Osteoblast (primary cell): ENCODE measurements at regions not wholly inside any gene's neighbourhood (a gene's known extent, or its start where the extent isn't known, plus 50 kb on each side); places are given as distances from the start of the nearest gene placed in this dataset.

Experiments used
- DNase-seq: peaks from one replicate; pipeline ENCODE4 v3.0.0; 2011; ENCODE audit warnings: low spot score, mixed read lengths; ENCODE audit not compliant: insufficient read length; ENCODE audit errors: missing footprints
- H2AFZ ChIP-seq: 2 replicates; pipeline ENCODE4 v1.6.0; 2011; ENCODE audit warnings: mild to moderate bottlenecking, low read length
- H3K27ac ChIP-seq: 2 replicates; pipeline ENCODE4 v1.5.1; 2011; ENCODE audit warnings: mild to moderate bottlenecking, low read depth, low read length, moderate library complexity
- H3K27me3 ChIP-seq: 2 replicates; pipeline ENCODE4 v1.6.0; 2012; ENCODE audit warnings: mild to moderate bottlenecking, control low read depth, inconsistent platforms, low read length, moderate library complexity; ENCODE audit not compliant: insufficient read depth
- H3K36me3 ChIP-seq: 2 replicates; pipeline ENCODE4 v1.5.1; 2011; ENCODE audit warnings: mild to moderate bottlenecking, low read length, control low read depth, moderate library complexity; ENCODE audit not compliant: insufficient read depth
- H3K4me1 ChIP-seq: 2 replicates; pipeline ENCODE4 v1.5.1; 2011; ENCODE audit warnings: mild to moderate bottlenecking, low read length, control low read depth, moderate library complexity; ENCODE audit not compliant: insufficient read depth
- H3K4me2 ChIP-seq: 2 replicates; pipeline ENCODE4 v1.6.0; 2011; ENCODE audit warnings: mild to moderate bottlenecking, low read length; ENCODE audit not compliant: insufficient read depth
- H3K4me3 ChIP-seq: fragments of 200-600 bp; sonication (generic); 3 replicates; pipeline ENCODE4 v1.5.1; 2012; ENCODE audit warnings: mild to moderate bottlenecking, low read length, inconsistent platforms; ENCODE audit not compliant: insufficient read depth
- H3K79me2 ChIP-seq: 2 replicates; pipeline ENCODE4 v1.6.0; 2012; ENCODE audit warnings: mild to moderate bottlenecking, low read length, control low read depth, inconsistent platforms; ENCODE audit not compliant: insufficient read depth
- H3K9me3 ChIP-seq: 2 replicates; pipeline ENCODE4 v1.5.1; 2011; ENCODE audit warnings: low read depth, low read length, control low read depth
- H4K20me1 ChIP-seq: 2 replicates; pipeline ENCODE4 v1.6.0; 2012; ENCODE audit warnings: mild to moderate bottlenecking, low read length, control low read depth; ENCODE audit not compliant: insufficient read depth
- CTCF ChIP-seq: IDR thresholded peaks from 2 replicates; pipeline ENCODE4 v1.5.1; 2011; ENCODE audit warnings: mild to moderate bottlenecking, low read depth, low read length, moderate library complexity; ENCODE audit errors: extremely low read depth

GRCh38 chr1:81493102-81493869 lies 307.4 kb upstream of the ADGRL2 start:
- no peaks in the 10 kb centered on the region for H3K36me3 ChIP-seq
- no peaks in the 10 kb centered on the region for H3K4me1 ChIP-seq
- no peaks in the 10 kb centered on the region for H3K9me3 ChIP-seq
- H3K27ac ChIP-seq, result no peak overlapping the region
- no peak for TF ChIP-seq CTCF
- no peaks in the 10 kb centered on the region for H3K27me3 ChIP-seq
- H3K4me3 ChIP-seq, result no peak overlapping the region
- DNase-seq, result no peak
- H2AFZ ChIP-seq, result no peak overlapping the region
- no peaks in the 10 kb centered on the region for H3K79me2 ChIP-seq
- H4K20me1 ChIP-seq, result no peaks in the 10 kb centered on the region
- no peak overlapping the region for H3K4me2 ChIP-seq

GRCh38 chr1:81492628-81493027 lies 308.1 kb upstream of the ADGRL2 start:
- DNase-seq, result no peak
- Histone ChIP-seq H3K36me3 (no peaks in the 10 kb centered on the region), H4K20me1 (no peaks in the 10 kb centered on the region), H3K27me3 (no peaks in the 10 kb centered on the region), H3K4me2 (no peak overlapping the region), H2AFZ (no peak overlapping the region), H3K4me1 (no peaks in the 10 kb centered on the region), H3K9me3 (no peaks in the 10 kb centered on the region), H3K27ac (no peak overlapping the region), H3K79me2 (no peaks in the 10 kb centered on the region), H3K4me3 (no peak overlapping the region)
- no peak for TF ChIP-seq CTCF

GRCh38 chr1:81490614-81491013 lies 310.1 kb upstream of the ADGRL2 start:
- no peaks in the 10 kb centered on the region for H3K4me1 ChIP-seq
- H3K4me3 ChIP-seq, result no peak overlapping the region
- no peak overlapping the region for H3K27ac ChIP-seq
- H4K20me1 ChIP-seq, result no peaks in the 10 kb centered on the region
- no peaks in the 10 kb centered on the region for H3K36me3 ChIP-seq
- no peaks in the 10 kb centered on the region for H3K79me2 ChIP-seq
- H3K27me3 ChIP-seq, result no peaks in the 10 kb centered on the region
- H3K9me3 ChIP-seq, result no peaks in the 10 kb centered on the region
- DNase-seq, result no peak
- no peak overlapping the region for H3K4me2 ChIP-seq
- no peak for TF ChIP-seq CTCF
- no peak overlapping the region for H2AFZ ChIP-seq

- Histone ChIP-seq H3K27me3 (no peaks in the 10 kb centered on the region), H4K20me1 (no peaks in the 10 kb centered on the region), H3K4me2 (no peak overlapping the region), H3K27ac (no peak overlapping the region), H3K4me1 (no peaks in the 10 kb centered on the region), H3K4me3 (no peak overlapping the region), H3K9me3 (no peaks in the 10 kb centered on the region), H3K36me3 (no peaks in the 10 kb centered on the region), H2AFZ (no peak overlapping the region), H3K79me2 (no peaks in the 10 kb centered on the region)
- DNase-seq, result no peak
- no peak for TF ChIP-seq CTCF
Observed at GRCh38 chr1:81489372-81489934, 311.3 kb upstream of the ADGRL2 start.
